ENCODE measurements at regions not wholly inside any gene's neighbourhood (a gene's known extent, or its start where the extent isn't known, plus 50 kb on each side); places are given as distances from the start of the nearest gene placed in this dataset.

GRCh38 chr6:163717106-163717764 lies 302.7 kb downstream of the QKI start:
- peaks cover 3% of the 10 kb centered on the region for H3K4me1 ChIP-seq (ENCODE audit: control insufficient read depth, insufficient read depth, low read length)
- H3K9me3 ChIP-seq (ENCODE audit: control insufficient read depth in 2 of 2, low read length in 2 of 2), result no peaks in the 10 kb centered on the region
- H3K9ac ChIP-seq (ENCODE audit: low read length in 2 of 2), result no peak overlapping the region
- H3K4me3 ChIP-seq (ENCODE audit: low read length in 2 of 2), result no peak overlapping the region
- no peak overlapping the region for H3K27ac ChIP-seq (ENCODE audit: low read length)
- H3K27me3 ChIP-seq (ENCODE audit: control insufficient read depth in 1 of 2, insufficient read depth in 2 of 2, low read length in 2 of 2), result peaks cover 0 to 2% of the 10 kb centered on the region in 2 donors
- H3K36me3 ChIP-seq (ENCODE audit: control insufficient read depth in 2 of 2, insufficient read depth in 2 of 2, low read length in 2 of 2), result no peaks in the 10 kb centered on the region

- Histone ChIP-seq H3K27ac (ENCODE audit: low read length) (no peak overlapping the region), H3K4me1 (ENCODE audit: control insufficient read depth, insufficient read depth, low read length) (peaks cover 6% of the 10 kb centered on the region), H3K9me3 (ENCODE audit: control insufficient read depth in 2 of 2, low read length in 2 of 2) (no peaks in the 10 kb centered on the region), H3K4me3 (ENCODE audit: low read length in 2 of 2) (no peak overlapping the region), H3K36me3 (ENCODE audit: control insufficient read depth in 2 of 2, insufficient read depth in 2 of 2, low read length in 2 of 2) (no peaks in the 10 kb centered on the region), H3K27me3 (ENCODE audit: control insufficient read depth in 1 of 2, insufficient read depth in 2 of 2, low read length in 2 of 2) (peaks cover 0 to 2% of the 10 kb centered on the region in 2 donors), H3K9ac (ENCODE audit: low read length in 2 of 2) (no peak overlapping the region)
Measured at GRCh38 chr6:163716690-163717089, 302.2 kb downstream of the QKI start.

DNA sequence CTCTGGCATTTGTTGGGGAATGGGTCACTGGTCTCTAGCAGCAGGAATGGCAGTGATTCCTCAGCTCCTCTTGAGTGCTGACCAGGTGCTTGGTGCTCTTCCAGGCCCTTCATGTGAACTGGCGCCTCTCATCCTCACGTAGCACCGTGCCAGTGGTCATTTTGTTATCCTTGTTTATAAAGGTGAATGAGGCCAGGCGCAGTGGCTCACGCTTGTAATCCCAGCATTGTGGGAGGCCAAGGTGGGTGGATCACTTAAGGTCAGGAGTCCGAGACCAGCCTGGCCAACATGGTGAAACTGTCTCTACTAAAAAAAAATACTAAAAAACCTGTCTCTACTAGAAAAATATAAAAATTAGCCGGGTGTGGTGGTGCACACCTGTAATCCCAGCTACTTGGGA lies 301.3 kb downstream of the QKI start:
- no peak overlapping the region for H3K27ac ChIP-seq (ENCODE audit: low read length)
- H3K9me3 ChIP-seq (ENCODE audit: control insufficient read depth in 2 of 2, low read length in 2 of 2), result no peaks in the 10 kb centered on the region
- no peaks in the 10 kb centered on the region for H3K36me3 ChIP-seq (ENCODE audit: control insufficient read depth in 2 of 2, insufficient read depth in 2 of 2, low read length in 2 of 2)
- no peak overlapping the region for H3K4me3 ChIP-seq (ENCODE audit: low read length in 2 of 2)
- H3K9ac ChIP-seq (ENCODE audit: low read length in 2 of 2), result no peak overlapping the region
- H3K27me3 ChIP-seq (ENCODE audit: control insufficient read depth in 1 of 2, insufficient read depth in 2 of 2, low read length in 2 of 2), result peaks cover 0 to 2% of the 10 kb centered on the region in 2 donors
- peaks cover 11% of the 10 kb centered on the region for H3K4me1 ChIP-seq (ENCODE audit: control insufficient read depth, insufficient read depth, low read length)

DNA sequence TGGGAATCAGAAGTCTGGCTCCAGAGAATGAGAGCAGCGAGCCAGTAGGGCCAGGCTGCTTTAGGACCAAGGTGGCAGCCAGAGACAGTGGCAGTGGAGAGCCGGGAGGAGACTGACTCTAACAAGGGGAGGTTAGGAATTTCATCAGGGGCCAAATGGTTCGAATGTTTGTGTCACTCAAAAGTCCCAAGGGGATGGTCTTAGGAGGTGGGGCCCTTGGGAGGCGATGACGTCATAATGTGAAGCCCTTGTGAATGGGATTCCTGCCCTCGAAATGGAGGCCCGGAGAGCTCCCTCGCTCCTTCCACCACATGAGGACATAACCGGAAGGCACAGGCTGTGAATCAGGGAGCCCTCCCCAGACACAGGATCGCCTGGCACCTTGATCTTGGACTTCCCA lies 299.7 kb downstream of the QKI start:
- H3K27ac ChIP-seq (ENCODE audit: low read length), result no peak overlapping the region
- H3K4me3 ChIP-seq (ENCODE audit: low read length in 2 of 2), result no peak overlapping the region
- H3K36me3 ChIP-seq (ENCODE audit: control insufficient read depth in 2 of 2, insufficient read depth in 2 of 2, low read length in 2 of 2), result no peaks in the 10 kb centered on the region

GRCh38 chr6:163712981-163713380 lies 298.5 kb downstream of the QKI start:
- Histone ChIP-seq H3K27ac (ENCODE audit: low read length) (no peak overlapping the region), H3K9ac (ENCODE audit: low read length in 2 of 2) (no peak overlapping the region), H3K4me1 (ENCODE audit: control insufficient read depth, insufficient read depth, low read length) (peaks cover 25% of the 10 kb centered on the region), H3K27me3 (ENCODE audit: control insufficient read depth in 1 of 2, insufficient read depth in 2 of 2, low read length in 2 of 2) (no peaks in the 10 kb centered on the region), H3K9me3 (ENCODE audit: control insufficient read depth in 2 of 2, low read length in 2 of 2) (no peaks in the 10 kb centered on the region), H3K4me3 (ENCODE audit: low read length in 2 of 2) (no peak overlapping the region), H3K36me3 (ENCODE audit: control insufficient read depth in 2 of 2, insufficient read depth in 2 of 2, low read length in 2 of 2) (no peaks in the 10 kb centered on the region)

More for the DNA sequence above, 299.7 kb downstream of the QKI start:
- H3K9ac ChIP-seq (ENCODE audit: low read length in 2 of 2), result no peak overlapping the region
- no peaks in the 10 kb centered on the region for H3K9me3 ChIP-seq (ENCODE audit: control insufficient read depth in 2 of 2, low read length in 2 of 2)
- H3K4me1 ChIP-seq (ENCODE audit: control insufficient read depth, insufficient read depth, low read length), result peaks cover 23% of the 10 kb centered on the region
- H3K27me3 ChIP-seq (ENCODE audit: control insufficient read depth in 1 of 2, insufficient read depth in 2 of 2, low read length in 2 of 2), result peaks cover 0 to under 1% of the 10 kb centered on the region in 2 donors

GRCh38 chr6:163712566-163712961 lies 298.0 kb downstream of the QKI start:
- no peak overlapping the region for H3K9ac ChIP-seq (ENCODE audit: low read length in 2 of 2)
- H3K27me3 ChIP-seq (ENCODE audit: control insufficient read depth in 1 of 2, insufficient read depth in 2 of 2, low read length in 2 of 2), result no peaks in the 10 kb centered on the region
- H3K27ac ChIP-seq (ENCODE audit: low read length), result no peak overlapping the region
- H3K4me1 ChIP-seq (ENCODE audit: control insufficient read depth, insufficient read depth, low read length), result peaks cover 27% of the 10 kb centered on the region
- H3K4me3 ChIP-seq (ENCODE audit: low read length in 2 of 2), result no peak overlapping the region
- no peaks in the 10 kb centered on the region for H3K9me3 ChIP-seq (ENCODE audit: control insufficient read depth in 2 of 2, low read length in 2 of 2)
- H3K36me3 ChIP-seq (ENCODE audit: control insufficient read depth in 2 of 2, insufficient read depth in 2 of 2, low read length in 2 of 2), result no peaks in the 10 kb centered on the region

DNA sequence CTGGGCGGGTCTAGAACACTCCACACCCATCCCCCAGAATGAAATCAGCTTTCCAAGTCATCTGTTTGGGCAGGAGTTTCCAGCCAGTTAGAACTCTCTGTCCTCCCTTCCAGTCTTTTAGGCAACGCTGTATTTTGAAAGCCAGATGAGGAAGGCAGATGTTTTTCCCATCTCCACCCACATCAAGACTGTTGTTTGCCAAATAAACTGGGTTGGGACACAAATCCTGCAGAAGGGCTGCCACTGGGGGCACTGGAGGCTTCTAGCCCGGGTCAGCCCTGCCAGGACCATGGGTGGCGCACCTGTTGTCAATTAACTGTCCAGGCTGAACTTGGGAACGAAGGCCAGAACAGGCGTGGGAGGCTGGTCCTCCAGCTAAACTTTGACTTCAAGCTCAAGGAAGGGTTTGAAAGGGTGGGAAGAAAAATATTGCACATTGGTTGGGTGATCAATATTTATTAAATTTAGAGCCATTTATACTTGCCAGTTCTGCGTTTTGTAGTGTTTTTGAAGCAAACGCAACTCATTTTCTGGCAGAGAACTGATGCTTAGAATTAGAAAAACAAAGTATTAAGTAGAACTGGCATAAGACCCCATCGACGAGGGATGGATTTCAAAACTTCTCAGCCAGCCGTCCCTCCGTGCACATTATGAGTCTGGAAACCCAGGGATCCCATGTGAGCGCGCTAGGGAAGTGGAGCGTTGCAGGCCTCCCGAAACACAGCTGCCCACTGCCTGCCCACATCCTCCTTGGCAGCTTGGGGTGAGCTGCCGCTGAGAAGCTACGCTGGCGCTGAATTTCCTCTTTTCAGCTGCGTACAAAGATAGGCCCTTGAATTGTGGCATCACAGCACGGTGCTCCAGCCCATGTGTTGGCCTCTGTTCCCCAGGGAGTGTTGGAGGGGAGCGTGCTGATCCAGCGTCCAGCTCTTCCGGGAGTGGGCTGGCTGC lies 297.4 kb downstream of the QKI start:
- no peaks in the 10 kb centered on the region for H3K9me3 ChIP-seq (ENCODE audit: control insufficient read depth in 2 of 2, low read length in 2 of 2)
- H3K4me3 ChIP-seq (ENCODE audit: low read length in 2 of 2), result no peak overlapping the region
- H3K27me3 ChIP-seq (ENCODE audit: control insufficient read depth in 1 of 2, insufficient read depth in 2 of 2, low read length in 2 of 2), result no peaks in the 10 kb centered on the region
- H3K36me3 ChIP-seq (ENCODE audit: control insufficient read depth in 2 of 2, insufficient read depth in 2 of 2, low read length in 2 of 2), result no peaks in the 10 kb centered on the region
- H3K27ac ChIP-seq (ENCODE audit: low read length), result no peak overlapping the region
- H3K4me1 ChIP-seq (ENCODE audit: control insufficient read depth, insufficient read depth, low read length), result peaks cover 30% of the 10 kb centered on the region
- no peak overlapping the region for H3K9ac ChIP-seq (ENCODE audit: low read length in 2 of 2)

DNA sequence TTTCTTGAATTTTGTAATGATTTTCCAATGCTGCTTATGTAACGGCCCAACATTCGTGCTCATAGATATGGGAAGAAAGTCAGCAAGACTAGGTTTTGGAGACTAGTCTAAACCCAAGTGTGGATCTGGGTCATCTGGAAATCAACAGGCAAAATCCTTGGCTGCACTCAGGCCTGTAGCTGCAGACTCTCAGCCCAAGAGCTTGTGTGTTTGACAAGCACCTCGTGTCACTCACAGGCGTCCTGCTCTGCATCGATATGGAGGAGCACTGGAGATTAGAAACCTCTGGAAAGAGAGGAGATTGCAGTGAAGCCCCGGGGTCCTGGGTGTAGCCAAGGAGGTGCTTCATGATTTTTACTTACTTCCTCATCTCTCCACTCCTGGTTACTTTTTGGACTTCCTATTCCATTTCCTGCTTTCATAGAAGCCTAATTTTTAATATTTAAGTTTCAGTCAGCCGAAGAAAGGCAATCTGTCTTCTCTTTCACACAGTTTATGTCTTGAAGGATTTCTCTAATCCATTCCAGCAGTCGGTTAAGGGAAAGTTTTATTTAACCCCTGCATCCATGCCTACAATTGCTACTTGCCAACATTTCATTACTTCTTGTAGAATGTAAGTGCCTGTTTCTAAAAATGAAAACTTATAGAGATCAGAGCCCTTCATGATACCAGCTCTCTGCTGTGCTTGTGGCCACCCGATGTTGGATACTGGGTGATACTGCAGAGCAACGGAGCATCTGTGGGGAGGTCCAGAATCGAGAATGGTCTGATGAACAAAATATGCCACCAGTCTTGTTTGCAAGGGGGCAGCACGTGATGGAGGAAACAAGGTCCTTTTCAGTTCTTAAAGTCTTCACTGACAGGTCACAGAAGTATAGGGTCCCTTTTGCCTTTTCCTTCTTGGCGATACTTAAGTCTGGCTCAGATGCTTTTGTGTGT lies 296.3 kb downstream of the QKI start:
- Histone ChIP-seq H3K27ac (ENCODE audit: low read length) (no peak overlapping the region), H3K4me1 (ENCODE audit: control insufficient read depth, insufficient read depth, low read length) (peaks cover 30% of the 10 kb centered on the region), H3K4me3 (ENCODE audit: low read length in 2 of 2) (no peak overlapping the region), H3K27me3 (ENCODE audit: control insufficient read depth in 1 of 2, insufficient read depth in 2 of 2, low read length in 2 of 2) (no peaks in the 10 kb centered on the region), H3K9ac (ENCODE audit: low read length in 2 of 2) (no peak overlapping the region), H3K36me3 (ENCODE audit: control insufficient read depth in 2 of 2, insufficient read depth in 2 of 2, low read length in 2 of 2) (no peaks in the 10 kb centered on the region), H3K9me3 (ENCODE audit: control insufficient read depth in 2 of 2, low read length in 2 of 2) (no peaks in the 10 kb centered on the region)

DNA sequence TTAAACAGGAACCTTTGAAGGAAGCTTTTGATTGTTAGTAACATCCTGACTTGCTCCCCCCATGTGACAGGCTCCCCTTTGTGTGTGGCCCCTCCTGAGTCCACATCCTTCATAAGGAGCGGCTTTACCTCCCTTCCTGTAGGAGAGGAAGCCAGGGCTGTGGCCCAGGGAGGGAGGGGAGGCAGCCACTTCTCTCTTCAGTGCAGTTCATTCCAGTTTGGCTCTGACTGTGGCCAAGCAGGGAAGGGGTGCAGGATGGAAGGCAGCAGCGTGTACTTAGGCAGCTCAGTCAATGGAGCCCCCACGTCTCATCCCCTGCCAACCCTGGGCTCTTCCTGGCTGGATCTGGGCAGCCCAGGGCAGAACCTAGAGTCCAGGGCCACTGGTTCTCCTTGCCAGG lies 295.2 kb downstream of the QKI start:
- Histone ChIP-seq H3K27ac (ENCODE audit: low read length) (peak overlapping the region; percentile 49), H3K4me1 (ENCODE audit: control insufficient read depth, insufficient read depth, low read length) (peaks cover 30% of the 10 kb centered on the region), H3K36me3 (ENCODE audit: control insufficient read depth in 2 of 2, insufficient read depth in 2 of 2, low read length in 2 of 2) (no peaks in the 10 kb centered on the region), H3K4me3 (ENCODE audit: low read length in 2 of 2) (peak overlapping the region in 1 of 2 donors; percentile 8), H3K27me3 (ENCODE audit: control insufficient read depth in 1 of 2, insufficient read depth in 2 of 2, low read length in 2 of 2) (no peaks in the 10 kb centered on the region), H3K9me3 (ENCODE audit: control insufficient read depth in 2 of 2, low read length in 2 of 2) (no peaks in the 10 kb centered on the region), H3K9ac (ENCODE audit: low read length in 2 of 2) (no peak overlapping the region)

DNA sequence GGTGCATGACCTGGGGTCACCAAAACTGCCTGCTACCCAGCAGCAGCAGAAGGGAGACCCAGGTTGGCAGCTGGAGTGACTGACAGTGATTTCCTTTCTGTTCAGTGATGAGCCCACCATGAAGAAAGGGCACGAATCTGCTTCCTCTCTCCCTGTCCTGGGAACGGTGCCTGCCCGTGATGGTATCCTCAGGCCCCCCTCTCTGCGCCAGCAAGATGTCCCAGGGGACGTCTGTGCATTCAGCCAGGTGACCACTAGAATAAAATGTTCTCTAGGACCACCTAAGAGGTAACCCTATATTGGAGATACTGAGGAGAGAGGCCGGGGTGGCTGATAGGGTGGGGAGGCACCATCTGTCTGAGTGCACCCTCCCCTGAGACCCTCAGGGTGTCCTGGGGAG lies 294.7 kb downstream of the QKI start:
- Histone ChIP-seq H3K4me3 (ENCODE audit: low read length in 2 of 2) (no peak overlapping the region), H3K27ac (ENCODE audit: low read length) (peak overlapping the region; percentile 49), H3K9ac (ENCODE audit: low read length in 2 of 2) (no peak overlapping the region), H3K27me3 (ENCODE audit: control insufficient read depth in 1 of 2, insufficient read depth in 2 of 2, low read length in 2 of 2) (no peaks in the 10 kb centered on the region), H3K4me1 (ENCODE audit: control insufficient read depth, insufficient read depth, low read length) (peaks cover 30% of the 10 kb centered on the region), H3K9me3 (ENCODE audit: control insufficient read depth in 2 of 2, low read length in 2 of 2) (no peaks in the 10 kb centered on the region), H3K36me3 (ENCODE audit: control insufficient read depth in 2 of 2, insufficient read depth in 2 of 2, low read length in 2 of 2) (no peaks in the 10 kb centered on the region)

Measured in stomach smooth muscle (tissue), 2 donors.